Stomach (tissue), 8 donors: ENCODE measurements at regions not wholly inside any gene's neighbourhood (a gene's known extent, or its start where the extent isn't known, plus 50 kb on each side); places are given as distances from the start of the nearest gene placed in this dataset.
"Not testable (repeated sequence)": the region's sequence is repeated elsewhere in the genome, so short reads cannot be mapped to it uniquely, and the experiment has no call there.

ENCODE experiments used
- DNase-seq, 2 donors: peaks; one replicate each; pipeline versions ENCODE4 v3.0.0 to v3.0.0-alpha.2; 2013 to 2019
- H3K27ac ChIP-seq, 5 donors: fragments of 200-600 bp in 4 of 5; sonication (generic) in 4 of 5; one replicate each; pipeline ENCODE4 v1.5.1; 2013 to 2019; ENCODE audit warnings: mild to moderate bottlenecking in 1 of 5, moderate library complexity in 1 of 5
- H3K27me3 ChIP-seq, 3 donors: fragments of 200-600 bp; sonication (generic); one replicate each; pipeline ENCODE4 v1.5.1; 2017 to 2019; ENCODE audit warnings: mixed run types in 1 of 3
- H3K36me3 ChIP-seq, 4 donors: fragments of 200-600 bp; sonication (generic); 1 replicate in 3 of 4; 2 replicates in 1 of 4; pipeline ENCODE4 v1.5.1; 2016 to 2019
- H3K4me1 ChIP-seq, 4 donors: fragments of 200-600 bp; sonication (generic); one replicate each; pipeline ENCODE4 v1.5.1; 2016 to 2019
- H3K4me3 ChIP-seq, 4 donors: fragments of 200-600 bp; sonication (generic) in 3 of 4; one replicate each; pipeline ENCODE4 v1.5.1; 2016 to 2019; ENCODE audit warnings: mild to moderate bottlenecking in 1 of 4
- H3K9me3 ChIP-seq, 4 donors: fragments of 200-600 bp; sonication (generic); one replicate each; pipeline ENCODE4 v1.5.1; 2016 to 2019
- CTCF ChIP-seq, 7 experiments: fragments of 450-650 bp in 4 of 7; fragments of 200-600 bp in 3 of 7; sonication (generic) in 3 of 7; IDR thresholded peaks; one replicate each; pipeline ENCODE4 v1.5.1; 2016 to 2019; ENCODE audit warnings: antibody characterized with exemption in 7 of 7, control low read depth in 2 of 7, mild to moderate bottlenecking in 1 of 7
- EP300 ChIP-seq: sonication (generic); formaldehyde crosslinking; IDR thresholded peaks from one replicate; pipeline ENCODE4 v1.6.1; 2017; ENCODE audit warnings: antibody characterized with exemption
- POLR2A ChIP-seq, 4 donors: fragments of 450-650 bp; IDR thresholded peaks; one replicate each; pipeline ENCODE4 v1.6.1; 2016; ENCODE audit warnings: antibody characterized with exemption in 4 of 4, control low read depth in 2 of 4, mild to moderate bottlenecking in 1 of 4, moderate library complexity in 1 of 4
- POLR2AphosphoS5 ChIP-seq, 3 donors: sonication (generic); formaldehyde crosslinking; IDR thresholded peaks; one replicate each; pipeline ENCODE4 v1.6.1; 2016; ENCODE audit warnings: antibody characterized with exemption in 3 of 3
- WGBS, 5 donors: extraction: QIAGEN DNeasy Blood & Tissue Kit in 3 of 5; methylation state at CpG; one replicate each; pipeline versions ENCODE4 v1.1.5 to v1.1.7; 2013 to 2018; 5-methylcytosine and 5-hydroxymethylcytosine counted together
- intact Hi-C: fragments of 100-400 bp; cut with DNase I; formaldehyde crosslinking; loops from one replicate; pipeline ENCODE4 v1.15.1; 2023; ENCODE audit warnings: low total_unique reads
- donor health status: healthy with polysubstance abuse.
- donor health status: Bipolar disorder and iron deficiency.
- donor health status: healthy.

GRCh38 chrX:22855693-22856092 lies 144.1 kb upstream of the DDX53 start:
- Histone ChIP-seq H3K4me3 (no peak overlapping the region), H3K9me3 (peaks cover 0 to 7% (median 0%) of the 10 kb centered on the region in 4 donors), H3K27ac (no peak overlapping the region), H3K36me3 (no peaks in the 10 kb centered on the region), H3K4me1 (no peaks in the 10 kb centered on the region), H3K27me3 (no peaks in the 10 kb centered on the region)
- intact Hi-C loops: no loop called here
- DNase-seq: no peak
- TF ChIP-seq EP300: no peak
- TF ChIP-seq POLR2A (IDR thresholded peaks at IDR 0.05): no peak
- no peak for TF ChIP-seq POLR2AphosphoS5 (IDR thresholded peaks at IDR 0.05)
- TF ChIP-seq CTCF (IDR thresholded peaks at IDR 0.05): no peak

- no peak overlapping the region for H3K27ac ChIP-seq
- no peaks in the 10 kb centered on the region for H3K36me3 ChIP-seq
- H3K4me3 ChIP-seq: no peak overlapping the region
- TF ChIP-seq CTCF (IDR thresholded peaks at IDR 0.05): no peak
- no peak for TF ChIP-seq POLR2A (IDR thresholded peaks at IDR 0.05)
- TF ChIP-seq POLR2AphosphoS5 (IDR thresholded peaks at IDR 0.05): no peak
- TF ChIP-seq EP300: no peak
- H3K9me3 ChIP-seq: peaks cover 0 to 3% (median 0%) of the 10 kb centered on the region in 4 donors
- no peak for DNase-seq
- intact Hi-C loops: no loop called here
- H3K27me3 ChIP-seq: no peaks in the 10 kb centered on the region
- no peaks in the 10 kb centered on the region for H3K4me1 ChIP-seq
Measured at GRCh38 chrX:22859642-22860041, 140.1 kb upstream of the DDX53 start.

GRCh38 chrX:22866801-22867200 lies 133.0 kb upstream of the DDX53 start:
- 44 to 48% (median 47%) methylated on average over 2 to 5 of the region's 5 CpGs; no CpG with 5 or more reads in 1 of the 5 donors for WGBS, 5 donors
- intact Hi-C loops, H3K4me3 ChIP-seq, H3K36me3 ChIP-seq, DNase-seq, H3K27me3 ChIP-seq, H3K4me1 ChIP-seq, H3K27ac ChIP-seq: not testable (repeated sequence)
- H3K9me3 ChIP-seq: peaks cover 0 to 12% (median 3%) of the 10 kb centered on the region in 4 donors

GRCh38 chrX:22882543-22882942 lies 117.2 kb upstream of the DDX53 start:
- no peaks in the 10 kb centered on the region for H3K27me3 ChIP-seq
- no peaks in the 10 kb centered on the region for H3K4me1 ChIP-seq
- WGBS, 5 donors: 38 to 58% (median 44%) methylated on average over 2 of the region's 2 CpGs
- TF ChIP-seq EP300 (no peak), CTCF (IDR thresholded peaks at IDR 0.05) (no peak), POLR2AphosphoS5 (IDR thresholded peaks at IDR 0.05) (no peak), POLR2A (IDR thresholded peaks at IDR 0.05) (no peak)
- DNase-seq: no peak
- no peaks in the 10 kb centered on the region for H3K36me3 ChIP-seq
- no peak overlapping the region for H3K27ac ChIP-seq
- intact Hi-C loops: no loop called here
- no peak overlapping the region for H3K4me3 ChIP-seq
- no peaks in the 10 kb centered on the region for H3K9me3 ChIP-seq

- 39 to 50% (median 47%) methylated on average over 3 of the region's 3 CpGs for WGBS, 5 donors
- intact Hi-C loops: no loop called here
Measured at GRCh38 chrX:22889819-22890218, 109.9 kb upstream of the DDX53 start.

More at GRCh38 chrX:22889819-22890218, 109.9 kb upstream of the DDX53 start:
- Histone ChIP-seq H3K4me1 (no peaks in the 10 kb centered on the region), H3K4me3 (no peak overlapping the region), H3K27me3 (no peaks in the 10 kb centered on the region), H3K9me3 (no peaks in the 10 kb centered on the region), H3K36me3 (no peaks in the 10 kb centered on the region), H3K27ac (no peak overlapping the region)
- peak in 1 of 2 donors; percentile 12 for DNase-seq
- TF ChIP-seq CTCF (IDR thresholded peaks at IDR 0.05) (no peak), POLR2A (IDR thresholded peaks at IDR 0.05) (no peak), POLR2AphosphoS5 (IDR thresholded peaks at IDR 0.05) (no peak), EP300 (no peak)
